Heart right ventricle (tissue), 16 donors: ENCODE measurements at regions not wholly inside any gene's neighbourhood (a gene's known extent, or its start where the extent isn't known, plus 50 kb on each side); places are given as distances from the start of the nearest gene placed in this dataset.

Experiments used
- ATAC-seq, 8 donors: fragments of 200-7000 bp; cut with Tn5 transposase; one replicate each; pipeline ENCODE4 v1.9.1; 2020; ENCODE audit warnings: mild to moderate bottlenecking in 8 of 8, moderate library complexity in 8 of 8, moderate number of reproducible peaks in 1 of 8
- DNase-seq, 2 donors: peaks; one replicate each; pipeline ENCODE4 v3.0.0-alpha.2; 2020
- H3K27ac ChIP-seq, 10 donors: fragments of 200-600 bp; sonication (generic) in 2 of 10; one replicate each; pipeline versions ENCODE4 v1.5.0 to v1.8.0; 2020 to 2022; ENCODE audit warnings: mild to moderate bottlenecking in 3 of 10
- H3K27me3 ChIP-seq, 7 donors: fragments of 200-600 bp; one replicate each; pipeline ENCODE4 v1.8.0; 2021 to 2022; ENCODE audit warnings: mild to moderate bottlenecking in 2 of 7
- H3K36me3 ChIP-seq, 9 donors: fragments of 200-600 bp; sonication (generic) in 1 of 9; one replicate each; pipeline versions ENCODE4 v1.5.0 to v1.8.0; 2020 to 2022; ENCODE audit warnings: mild to moderate bottlenecking in 2 of 9
- H3K4me1 ChIP-seq, 9 donors: fragments of 200-600 bp; sonication (generic) in 1 of 9; one replicate each; pipeline versions ENCODE4 v1.5.0 to v1.8.0; 2020 to 2022; ENCODE audit warnings: mild to moderate bottlenecking in 4 of 9
- H3K4me3 ChIP-seq, 10 donors: fragments of 200-600 bp; sonication (generic) in 2 of 10; one replicate each; pipeline versions ENCODE4 v1.5.0 to v1.8.0; 2020 to 2022; ENCODE audit warnings: mild to moderate bottlenecking in 7 of 10, moderate library complexity in 2 of 10
- H3K9me3 ChIP-seq, 11 donors: fragments of 200-600 bp in 10 of 11; sonication (generic) in 2 of 11; one replicate each; pipeline versions ENCODE4 v1.5.0 to v1.8.0; 2013 to 2022; ENCODE audit warnings: mild to moderate bottlenecking in 2 of 11, control low read depth in 1 of 11, moderate library complexity in 1 of 11
- CTCF ChIP-seq, 9 donors: fragments of 200-600 bp; sonication (generic) in 2 of 9; IDR thresholded peaks; one replicate each; pipeline versions ENCODE4 v1.5.0 to v1.8.0; 2021 to 2022; ENCODE audit warnings: antibody characterized with exemption in 9 of 9, mild to moderate bottlenecking in 5 of 9, moderate library complexity in 1 of 9
- WGBS, 2 donors: extraction: QIAGEN DNeasy Blood & Tissue Kit; methylation state at CpG; one replicate each; pipeline ENCODE4 v1.1.7; 2013; ENCODE audit warnings: inconsistent platforms in 1 of 2; 5-methylcytosine and 5-hydroxymethylcytosine counted together
- intact Hi-C, 10 donors: fragments of 100-400 bp; cut with DNase I; formaldehyde crosslinking; loops; one replicate each; pipeline versions ENCODE4 v1.11.1 to v1.14.2; 2022
- donor health status: Arrhythmogenic right ventricular cardiomyopathy.
- donor health status: ischemic (EF 13 %, LVEDD 7.1; RV severe dilation, severe dysfunction).
- donor health status: healthy with polysubstance abuse.
- donor health status: DM: no; HTN: yes; CAD: no.
- donor health status: DM: no; HTN: no; CAD: no.
- donor health status: ischemic (EF 25% LVEDD 6.9; RV normal size, moderate dysfunction).
- donor health status: ischemic (EF 25% LVEDD 5.7; RV mildly dilated, moderate dysfunction).
- donor health status: healthy.
- donor health status: DM: yes; HTN: yes; CAD: no.
- donor health status: Ischemic cardiomyopathy.
- donor health status: ischemic (EF 35%, LVEDD 5.7; RV mildly dilated, moderate dysfunction).
- donor health status: nonischemic (EF 11% LVEDD 7.7; RV severe dilation, severe dysfunction).
- donor health status: DM: yes; HTN: yes; CAD: no.
- donor health status: PGD.
- donor health status: ischemic (EF 29% LVEDD 5.4; RV normal size, mild dysfunction).
- donor health status: nonischemic (EF 23%, LVEDD 6.1; RV moderate dilation, normal function).

GRCh38 chr7:20280475-20281351, 50.0 kb upstream of the ITGB8 start:
- H3K4me1 ChIP-seq = no peaks in the 10 kb centered on the region
- no peak for ATAC-seq
- no peak overlapping the region for H3K4me3 ChIP-seq
- intact Hi-C loops = no loop called here
- DNase-seq = no peak
- no peaks in the 10 kb centered on the region for H3K27me3 ChIP-seq
- 61 to 73% methylated on average over 8 of the region's 8 CpGs for WGBS, 2 donors
- no peaks in the 10 kb centered on the region for H3K9me3 ChIP-seq
- no peaks in the 10 kb centered on the region for H3K36me3 ChIP-seq
- H3K27ac ChIP-seq = no peak overlapping the region
- TF ChIP-seq CTCF (IDR thresholded peaks at IDR 0.05) = no peak
